ENCODE measurements at regions not wholly inside any gene's neighbourhood (a gene's known extent, or its start where the extent isn't known, plus 50 kb on each side); places are given as distances from the start of the nearest gene placed in this dataset.

DNA sequence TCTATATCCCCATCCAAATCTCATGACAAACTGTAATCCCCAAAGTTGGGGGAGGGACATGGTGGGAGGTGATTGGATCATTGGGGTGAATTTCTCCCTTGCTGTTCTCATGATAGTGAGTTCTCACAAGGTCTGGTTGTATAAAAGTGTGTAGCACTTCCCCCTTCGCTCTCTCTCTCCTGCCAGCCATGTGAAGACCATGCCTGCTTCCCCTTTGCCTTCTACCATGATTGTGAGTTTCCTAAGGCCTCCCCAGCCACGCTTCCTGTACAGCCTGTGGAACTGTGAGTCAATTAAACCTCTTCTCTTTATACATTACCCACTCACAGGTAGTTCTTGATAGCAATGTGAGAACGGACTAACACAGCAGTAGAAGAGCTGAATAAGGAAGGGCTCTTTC is 62.6 kb upstream of the VASH1 start:
- intact Hi-C loops (cut with DNase I) = no loop called here
- ATAC-seq (no peak), DNase-seq (no peak)
- H3K4me3 ChIP-seq = no peak overlapping the region
- no peaks in the 10 kb centered on the region for H3K4me1 ChIP-seq
- TF ChIP-seq, protein P1, sequence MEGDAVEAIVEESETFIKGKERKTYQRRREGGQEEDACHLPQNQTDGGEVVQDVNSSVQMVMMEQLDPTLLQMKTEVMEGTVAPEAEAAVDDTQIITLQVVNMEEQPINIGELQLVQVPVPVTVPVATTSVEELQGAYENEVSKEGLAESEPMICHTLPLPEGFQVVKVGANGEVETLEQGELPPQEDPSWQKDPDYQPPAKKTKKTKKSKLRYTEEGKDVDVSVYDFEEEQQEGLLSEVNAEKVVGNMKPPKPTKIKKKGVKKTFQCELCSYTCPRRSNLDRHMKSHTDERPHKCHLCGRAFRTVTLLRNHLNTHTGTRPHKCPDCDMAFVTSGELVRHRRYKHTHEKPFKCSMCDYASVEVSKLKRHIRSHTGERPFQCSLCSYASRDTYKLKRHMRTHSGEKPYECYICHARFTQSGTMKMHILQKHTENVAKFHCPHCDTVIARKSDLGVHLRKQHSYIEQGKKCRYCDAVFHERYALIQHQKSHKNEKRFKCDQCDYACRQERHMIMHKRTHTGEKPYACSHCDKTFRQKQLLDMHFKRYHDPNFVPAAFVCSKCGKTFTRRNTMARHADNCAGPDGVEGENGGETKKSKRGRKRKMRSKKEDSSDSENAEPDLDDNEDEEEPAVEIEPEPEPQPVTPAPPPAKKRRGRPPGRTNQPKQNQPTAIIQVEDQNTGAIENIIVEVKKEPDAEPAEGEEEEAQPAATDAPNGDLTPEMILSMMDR (IDR thresholded peaks at IDR 0.05) = no peak
- H3K27me3 ChIP-seq = no peaks in the 10 kb centered on the region
- H3K27ac ChIP-seq = no peak overlapping the region
- H3K36me3 ChIP-seq = no peaks in the 10 kb centered on the region
- no peaks in the 10 kb centered on the region for H3K9me3 ChIP-seq

DNA sequence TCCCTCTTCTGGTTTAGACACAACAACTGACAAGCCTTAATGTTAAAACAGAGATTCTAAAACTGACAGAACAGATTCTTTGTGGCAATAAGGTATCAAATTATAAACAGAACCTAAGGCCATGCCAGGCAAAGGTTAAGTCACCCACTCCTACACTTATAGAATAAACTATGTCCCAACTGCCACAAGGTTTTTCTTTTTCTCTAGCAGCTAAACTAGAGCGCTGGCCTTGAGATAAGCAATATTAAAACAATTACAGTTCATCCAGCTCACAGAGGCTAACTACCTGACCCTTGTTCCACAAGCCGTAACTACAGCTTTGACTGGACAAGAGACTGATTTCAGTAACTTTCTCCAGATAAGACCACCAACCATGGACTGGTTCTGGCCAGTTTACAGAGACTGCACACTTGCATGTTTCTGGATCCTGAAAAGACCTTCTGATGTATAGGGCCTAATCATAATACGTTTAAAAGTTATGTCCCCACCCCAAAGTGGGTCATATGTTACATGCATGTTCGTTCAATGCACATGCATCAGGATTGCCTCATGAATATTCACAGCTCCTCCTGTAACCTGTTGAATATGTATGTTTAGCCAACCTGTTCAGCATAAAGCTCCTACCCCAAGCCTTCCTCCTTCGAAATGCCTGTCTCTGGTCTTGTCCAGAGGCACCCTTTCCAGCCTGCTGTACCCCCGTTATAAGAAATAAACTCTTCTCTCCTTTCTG is 61.9 kb upstream of the VASH1 start:
- Histone ChIP-seq H3K4me1 (no peaks in the 10 kb centered on the region), H3K9me3 (no peaks in the 10 kb centered on the region), H3K27me3 (no peaks in the 10 kb centered on the region), H3K27ac (no peak overlapping the region), H3K36me3 (no peaks in the 10 kb centered on the region), H3K4me3 (no peak overlapping the region)
- TF ChIP-seq, protein P1 (IDR thresholded peaks at IDR 0.05) = no peak
- DNase-seq (no peak), ATAC-seq (no peak)
- intact Hi-C loops (cut with DNase I) = no loop called here

DNA sequence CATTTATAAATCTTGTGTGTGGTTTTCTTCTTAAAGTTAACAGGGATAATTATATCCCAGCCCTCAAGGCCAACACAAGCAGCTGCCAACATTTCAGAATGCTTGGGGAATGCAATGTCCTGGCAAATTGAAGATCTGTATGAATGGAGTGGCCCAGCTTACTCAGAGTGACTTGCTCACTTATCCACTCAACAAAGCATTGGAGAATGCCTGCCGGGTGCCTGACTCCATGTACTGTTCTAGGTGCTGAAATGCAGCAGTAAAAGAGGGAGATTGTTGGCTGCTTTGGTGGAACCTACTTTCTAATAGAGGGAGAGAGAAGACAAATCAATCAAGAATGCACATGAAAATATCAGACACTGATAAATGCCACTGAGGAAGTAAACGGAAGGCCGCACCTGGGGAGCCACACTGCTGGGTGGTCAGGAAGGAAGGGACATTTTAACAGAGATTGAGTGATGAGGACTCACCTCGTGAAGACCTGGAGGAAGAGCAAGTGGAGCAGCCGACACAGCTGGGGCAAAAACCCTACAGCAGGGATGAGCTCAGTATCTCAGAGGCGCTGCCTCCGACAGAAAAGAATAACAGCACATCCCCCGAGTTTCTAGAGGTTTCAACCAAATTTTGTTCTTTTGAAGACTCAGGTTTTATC is 61.2 kb upstream of the VASH1 start:
- Histone ChIP-seq H3K36me3 (no peaks in the 10 kb centered on the region), H3K27me3 (no peaks in the 10 kb centered on the region), H3K27ac (no peak overlapping the region), H3K9me3 (no peaks in the 10 kb centered on the region), H3K4me1 (no peaks in the 10 kb centered on the region), H3K4me3 (no peak overlapping the region)
- DNase-seq (no peak), ATAC-seq (no peak)
- TF ChIP-seq, protein P1 (IDR thresholded peaks at IDR 0.05) = no peak
- intact Hi-C loops (cut with DNase I) = no loop called here

DNA sequence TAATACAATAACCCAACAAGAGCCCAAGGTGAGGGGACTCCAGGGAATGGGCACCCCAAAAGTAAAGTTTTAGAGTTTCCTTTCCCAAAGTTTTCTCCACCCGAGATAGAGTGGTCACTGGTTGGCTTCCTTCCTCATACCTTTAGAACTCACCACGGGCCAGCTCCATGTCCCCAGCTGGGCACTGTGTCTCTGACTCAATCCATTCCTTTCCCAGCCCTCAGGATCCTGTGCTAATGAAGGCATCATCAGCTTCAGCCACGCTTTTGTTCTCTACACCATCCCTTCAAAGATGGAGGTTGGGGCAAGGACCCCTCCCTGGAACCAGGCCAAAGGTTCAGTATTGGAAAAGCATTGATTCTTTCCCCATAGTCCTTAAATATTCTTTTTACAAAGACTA is 59.8 kb upstream of the VASH1 start:
- H3K4me3 ChIP-seq = no peak overlapping the region
- TF ChIP-seq, protein P1 (IDR thresholded peaks at IDR 0.05) = no peak
- no peak overlapping the region for H3K27ac ChIP-seq
- intact Hi-C loops (cut with DNase I) = no loop called here
- DNase-seq (no peak), ATAC-seq (no peak)
- H3K36me3 ChIP-seq = no peaks in the 10 kb centered on the region
- no peaks in the 10 kb centered on the region for H3K9me3 ChIP-seq
- no peaks in the 10 kb centered on the region for H3K27me3 ChIP-seq
- H3K4me1 ChIP-seq = no peaks in the 10 kb centered on the region

DNA sequence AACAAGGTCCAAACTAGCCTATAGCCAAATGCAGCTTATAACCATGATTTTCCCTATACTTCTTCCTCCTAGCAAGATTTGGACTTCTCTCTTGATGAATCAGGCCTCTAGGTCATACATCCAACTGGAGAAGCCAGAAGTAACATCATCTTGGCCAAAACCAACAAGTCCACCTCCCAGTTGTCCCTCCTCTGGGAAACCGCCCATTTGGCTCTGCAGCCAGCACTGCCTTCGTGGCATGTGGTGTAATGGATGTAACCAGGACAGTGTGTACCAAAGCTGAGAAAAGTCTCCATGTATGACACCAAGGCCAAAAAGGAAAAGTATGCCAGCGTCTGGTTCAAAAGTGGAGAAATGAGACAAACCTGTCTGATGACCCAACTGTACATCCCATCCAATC is 59.3 kb upstream of the VASH1 start:
- ATAC-seq = no peak

More for the DNA sequence above, 59.3 kb upstream of the VASH1 start:
- Histone ChIP-seq H3K27ac (no peak overlapping the region), H3K27me3 (no peaks in the 10 kb centered on the region), H3K4me3 (no peak overlapping the region), H3K4me1 (no peaks in the 10 kb centered on the region), H3K36me3 (no peaks in the 10 kb centered on the region), H3K9me3 (no peaks in the 10 kb centered on the region)
- intact Hi-C loops (cut with DNase I) = no loop called here
- DNase-seq = no peak
- TF ChIP-seq, protein P1 (IDR thresholded peaks at IDR 0.05) = no peak

Measured in left lung (tissue), 4 donors.